HEK293 (cell line): ENCODE measurements at regions not wholly inside any gene's neighbourhood (a gene's known extent, or its start where the extent isn't known, plus 50 kb on each side); places are given as distances from the start of the nearest gene placed in this dataset.

ENCODE experiments used
- YY1 ChIP-seq: fragments of 450-650 bp; formaldehyde crosslinking; IDR thresholded peaks from 2 replicates; pipeline ENCODE4 v1.5.1; 2018; ENCODE audit warnings: missing biosample characterization, missing genetic modification characterization
- TF ChIP-seq, protein P1 (sequence below): fragments of 450-650 bp; formaldehyde crosslinking; IDR thresholded peaks from 2 replicates; pipeline ENCODE4 v1.5.1; 2016; ENCODE audit warnings: missing biosample characterization, missing genetic modification characterization

DNA sequence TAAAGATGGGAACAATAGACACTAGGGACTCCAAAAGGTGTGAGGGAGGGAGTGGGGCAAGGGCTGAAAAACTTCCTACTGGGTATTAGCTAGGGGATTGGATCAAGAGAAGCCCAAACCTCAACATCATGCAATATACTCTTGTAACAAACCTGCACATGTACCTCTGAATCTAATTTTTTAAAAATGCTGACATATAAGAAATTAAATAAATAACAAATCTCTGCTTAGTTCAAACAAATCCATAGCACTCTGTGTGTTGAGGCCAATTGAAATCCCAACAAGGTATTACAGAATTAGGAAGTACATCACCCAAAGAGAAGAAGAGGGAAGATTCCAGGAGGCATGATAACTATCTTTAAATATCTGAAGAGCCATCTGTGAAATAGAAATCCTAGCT is 55.4 kb upstream of the CDH20 start:
- TF ChIP-seq, protein P1, sequence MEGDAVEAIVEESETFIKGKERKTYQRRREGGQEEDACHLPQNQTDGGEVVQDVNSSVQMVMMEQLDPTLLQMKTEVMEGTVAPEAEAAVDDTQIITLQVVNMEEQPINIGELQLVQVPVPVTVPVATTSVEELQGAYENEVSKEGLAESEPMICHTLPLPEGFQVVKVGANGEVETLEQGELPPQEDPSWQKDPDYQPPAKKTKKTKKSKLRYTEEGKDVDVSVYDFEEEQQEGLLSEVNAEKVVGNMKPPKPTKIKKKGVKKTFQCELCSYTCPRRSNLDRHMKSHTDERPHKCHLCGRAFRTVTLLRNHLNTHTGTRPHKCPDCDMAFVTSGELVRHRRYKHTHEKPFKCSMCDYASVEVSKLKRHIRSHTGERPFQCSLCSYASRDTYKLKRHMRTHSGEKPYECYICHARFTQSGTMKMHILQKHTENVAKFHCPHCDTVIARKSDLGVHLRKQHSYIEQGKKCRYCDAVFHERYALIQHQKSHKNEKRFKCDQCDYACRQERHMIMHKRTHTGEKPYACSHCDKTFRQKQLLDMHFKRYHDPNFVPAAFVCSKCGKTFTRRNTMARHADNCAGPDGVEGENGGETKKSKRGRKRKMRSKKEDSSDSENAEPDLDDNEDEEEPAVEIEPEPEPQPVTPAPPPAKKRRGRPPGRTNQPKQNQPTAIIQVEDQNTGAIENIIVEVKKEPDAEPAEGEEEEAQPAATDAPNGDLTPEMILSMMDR (tag by site-specific recombination), result no peak
- TF ChIP-seq YY1 (tag by site-specific recombination), result no peak
